ENCODE measurements at regions not wholly inside any gene's neighbourhood (a gene's known extent, or its start where the extent isn't known, plus 50 kb on each side); places are given as distances from the start of the nearest gene placed in this dataset.

DNA sequence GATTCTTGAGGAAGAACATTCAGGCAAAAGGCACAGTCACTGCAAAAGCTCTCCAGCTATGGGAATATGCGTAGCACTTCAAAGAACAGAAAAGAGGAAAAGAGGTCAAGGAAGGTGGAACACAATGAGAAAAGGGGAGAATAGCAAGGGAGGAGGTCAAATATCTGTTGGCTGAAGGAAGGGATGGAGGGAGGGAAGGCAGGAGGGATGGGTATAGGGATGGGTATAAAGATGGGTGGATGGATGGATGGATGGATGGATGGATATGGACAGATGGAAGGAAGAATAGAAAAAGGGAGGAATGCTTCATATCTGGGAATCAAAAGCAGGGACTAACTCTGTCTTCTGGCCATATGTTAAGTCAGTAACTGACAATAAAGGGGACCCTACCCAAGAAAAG is 164.2 kb upstream of the TOP1 start:
- Histone ChIP-seq H3K9me3 (ENCODE audit: control insufficient read depth in 4 of 4, low read length in 3 of 4) (no peaks in the 10 kb centered on the region), H3K4me3 (ENCODE audit: low read depth in 1 of 3, low read length in 3 of 3) (no peak overlapping the region), H3K9ac (ENCODE audit: low read depth in 1 of 2, low read length in 2 of 2) (no peak overlapping the region), H3K36me3 (ENCODE audit: control insufficient read depth in 4 of 4, insufficient read depth in 3 of 4, low read depth in 1 of 4, low read length in 3 of 4) (no peaks in the 10 kb centered on the region), H3K27me3 (ENCODE audit: control insufficient read depth in 4 of 4, insufficient read depth in 4 of 4, low read length in 3 of 4) (no peaks in the 10 kb centered on the region), H3K4me1 (ENCODE audit: control insufficient read depth in 4 of 4, insufficient read depth in 4 of 4, low read length in 3 of 4) (no peaks in the 10 kb centered on the region), H3K27ac (ENCODE audit: low read depth in 1 of 2, low read length in 2 of 2) (no peak overlapping the region)
- DNase-seq (ENCODE audit: low spot score): no peak
- TF ChIP-seq, protein P1, sequence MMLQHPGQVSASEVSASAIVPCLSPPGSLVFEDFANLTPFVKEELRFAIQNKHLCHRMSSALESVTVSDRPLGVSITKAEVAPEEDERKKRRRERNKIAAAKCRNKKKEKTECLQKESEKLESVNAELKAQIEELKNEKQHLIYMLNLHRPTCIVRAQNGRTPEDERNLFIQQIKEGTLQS (IDR thresholded peaks at IDR 0.05): no peak
- TF ChIP-seq JUND (IDR thresholded peaks at IDR 0.05): no peak
- no peak for TF ChIP-seq YY1 (IDR thresholded peaks at IDR 0.05)
- no peak for TF ChIP-seq NR2F2 (IDR thresholded peaks at IDR 0.05)
- TF ChIP-seq RXRA (IDR thresholded peaks at IDR 0.05): no peak
- no peak for TF ChIP-seq TAF1 (conservative IDR thresholded peaks at IDR 0.05)
- TF ChIP-seq HNF4A (conservative IDR thresholded peaks at IDR 0.05): no peak
- no peak for TF ChIP-seq FOXA2 (IDR thresholded peaks at IDR 0.05)
- no peak for TF ChIP-seq HNF4G (IDR thresholded peaks at IDR 0.05)
- TF ChIP-seq, protein P2, sequence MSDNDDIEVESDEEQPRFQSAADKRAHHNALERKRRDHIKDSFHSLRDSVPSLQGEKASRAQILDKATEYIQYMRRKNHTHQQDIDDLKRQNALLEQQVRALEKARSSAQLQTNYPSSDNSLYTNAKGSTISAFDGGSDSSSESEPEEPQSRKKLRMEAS (IDR thresholded peaks at IDR 0.05): no peak
- TF ChIP-seq FOXA1 (IDR thresholded peaks at IDR 0.05): no peak
- TF ChIP-seq, protein P3, sequence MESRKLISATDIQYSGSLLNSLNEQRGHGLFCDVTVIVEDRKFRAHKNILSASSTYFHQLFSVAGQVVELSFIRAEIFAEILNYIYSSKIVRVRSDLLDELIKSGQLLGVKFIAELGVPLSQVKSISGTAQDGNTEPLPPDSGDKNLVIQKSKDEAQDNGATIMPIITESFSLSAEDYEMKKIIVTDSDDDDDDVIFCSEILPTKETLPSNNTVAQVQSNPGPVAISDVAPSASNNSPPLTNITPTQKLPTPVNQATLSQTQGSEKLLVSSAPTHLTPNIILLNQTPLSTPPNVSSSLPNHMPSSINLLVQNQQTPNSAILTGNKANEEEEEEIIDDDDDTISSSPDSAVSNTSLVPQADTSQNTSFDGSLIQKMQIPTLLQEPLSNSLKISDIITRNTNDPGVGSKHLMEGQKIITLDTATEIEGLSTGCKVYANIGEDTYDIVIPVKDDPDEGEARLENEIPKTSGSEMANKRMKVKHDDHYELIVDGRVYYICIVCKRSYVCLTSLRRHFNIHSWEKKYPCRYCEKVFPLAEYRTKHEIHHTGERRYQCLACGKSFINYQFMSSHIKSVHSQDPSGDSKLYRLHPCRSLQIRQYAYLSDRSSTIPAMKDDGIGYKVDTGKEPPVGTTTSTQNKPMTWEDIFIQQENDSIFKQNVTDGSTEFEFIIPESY (IDR thresholded peaks at IDR 0.05): no peak
- TF ChIP-seq SP1 (IDR thresholded peaks at IDR 0.05): no peak
- no peak for TF ChIP-seq EGR1 (IDR thresholded peaks at IDR 0.05; ENCODE audit: low read depth in 2 of 2)
- TF ChIP-seq GABPA (IDR thresholded peaks at IDR 0.05 in 1 of 2, conservative IDR thresholded peaks at IDR 0.05 in 1 of 2): no peak
- TF ChIP-seq, protein P4, sequence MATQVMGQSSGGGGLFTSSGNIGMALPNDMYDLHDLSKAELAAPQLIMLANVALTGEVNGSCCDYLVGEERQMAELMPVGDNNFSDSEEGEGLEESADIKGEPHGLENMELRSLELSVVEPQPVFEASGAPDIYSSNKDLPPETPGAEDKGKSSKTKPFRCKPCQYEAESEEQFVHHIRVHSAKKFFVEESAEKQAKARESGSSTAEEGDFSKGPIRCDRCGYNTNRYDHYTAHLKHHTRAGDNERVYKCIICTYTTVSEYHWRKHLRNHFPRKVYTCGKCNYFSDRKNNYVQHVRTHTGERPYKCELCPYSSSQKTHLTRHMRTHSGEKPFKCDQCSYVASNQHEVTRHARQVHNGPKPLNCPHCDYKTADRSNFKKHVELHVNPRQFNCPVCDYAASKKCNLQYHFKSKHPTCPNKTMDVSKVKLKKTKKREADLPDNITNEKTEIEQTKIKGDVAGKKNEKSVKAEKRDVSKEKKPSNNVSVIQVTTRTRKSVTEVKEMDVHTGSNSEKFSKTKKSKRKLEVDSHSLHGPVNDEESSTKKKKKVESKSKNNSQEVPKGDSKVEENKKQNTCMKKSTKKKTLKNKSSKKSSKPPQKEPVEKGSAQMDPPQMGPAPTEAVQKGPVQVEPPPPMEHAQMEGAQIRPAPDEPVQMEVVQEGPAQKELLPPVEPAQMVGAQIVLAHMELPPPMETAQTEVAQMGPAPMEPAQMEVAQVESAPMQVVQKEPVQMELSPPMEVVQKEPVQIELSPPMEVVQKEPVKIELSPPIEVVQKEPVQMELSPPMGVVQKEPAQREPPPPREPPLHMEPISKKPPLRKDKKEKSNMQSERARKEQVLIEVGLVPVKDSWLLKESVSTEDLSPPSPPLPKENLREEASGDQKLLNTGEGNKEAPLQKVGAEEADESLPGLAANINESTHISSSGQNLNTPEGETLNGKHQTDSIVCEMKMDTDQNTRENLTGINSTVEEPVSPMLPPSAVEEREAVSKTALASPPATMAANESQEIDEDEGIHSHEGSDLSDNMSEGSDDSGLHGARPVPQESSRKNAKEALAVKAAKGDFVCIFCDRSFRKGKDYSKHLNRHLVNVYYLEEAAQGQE (IDR thresholded peaks at IDR 0.05): no peak
- TF ChIP-seq RAD21 (IDR thresholded peaks at IDR 0.05): no peak
- 98% methylated on average over 1 of the region's 1 CpG for WGBS

DNA sequence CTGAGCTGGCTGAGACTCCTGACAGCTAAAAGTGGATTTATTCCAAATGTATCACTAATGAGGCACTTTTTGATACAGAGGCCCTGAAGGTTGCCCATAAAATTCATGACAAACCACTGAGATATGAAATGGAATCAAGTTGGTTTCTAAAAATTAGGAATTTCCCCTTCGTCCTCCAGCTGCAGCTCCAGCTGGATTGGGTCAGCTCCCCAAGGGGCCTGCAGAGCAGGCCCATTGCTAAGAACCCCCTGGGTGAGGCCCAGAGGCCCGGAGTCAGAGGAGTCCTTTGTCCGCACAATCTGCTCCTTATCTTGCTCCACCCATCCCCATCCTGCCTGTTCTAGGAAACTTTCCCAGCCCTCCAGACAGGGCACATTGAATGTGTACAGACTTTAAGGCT is 163.5 kb upstream of the TOP1 start:
- Histone ChIP-seq H3K4me1 (ENCODE audit: control insufficient read depth in 4 of 4, insufficient read depth in 4 of 4, low read length in 3 of 4) (no peaks in the 10 kb centered on the region), H3K27ac (ENCODE audit: low read depth in 1 of 2, low read length in 2 of 2) (no peak overlapping the region), H3K9me3 (ENCODE audit: control insufficient read depth in 4 of 4, low read length in 3 of 4) (no peaks in the 10 kb centered on the region), H3K27me3 (ENCODE audit: control insufficient read depth in 4 of 4, insufficient read depth in 4 of 4, low read length in 3 of 4) (no peaks in the 10 kb centered on the region), H3K9ac (ENCODE audit: low read depth in 1 of 2, low read length in 2 of 2) (no peak overlapping the region), H3K4me3 (ENCODE audit: low read depth in 1 of 3, low read length in 3 of 3) (no peak overlapping the region), H3K36me3 (ENCODE audit: control insufficient read depth in 4 of 4, insufficient read depth in 3 of 4, low read depth in 1 of 4, low read length in 3 of 4) (no peaks in the 10 kb centered on the region)
- TF ChIP-seq GABPA (IDR thresholded peaks at IDR 0.05 in 1 of 2, conservative IDR thresholded peaks at IDR 0.05 in 1 of 2) (no peak), NR2F2 (IDR thresholded peaks at IDR 0.05) (no peak), SP1 (IDR thresholded peaks at IDR 0.05) (no peak), HNF4G (IDR thresholded peaks at IDR 0.05) (no peak), FOXA2 (IDR thresholded peaks at IDR 0.05) (no peak), HNF4A (conservative IDR thresholded peaks at IDR 0.05) (no peak), TAF1 (conservative IDR thresholded peaks at IDR 0.05) (no peak), YY1 (IDR thresholded peaks at IDR 0.05) (no peak), EGR1 (IDR thresholded peaks at IDR 0.05; ENCODE audit: low read depth in 2 of 2) (no peak), FOXA1 (IDR thresholded peaks at IDR 0.05) (no peak)
- TF ChIP-seq, protein P4 (IDR thresholded peaks at IDR 0.05): no peak
- TF ChIP-seq, protein P2 (IDR thresholded peaks at IDR 0.05): no peak
- TF ChIP-seq, protein P5, sequence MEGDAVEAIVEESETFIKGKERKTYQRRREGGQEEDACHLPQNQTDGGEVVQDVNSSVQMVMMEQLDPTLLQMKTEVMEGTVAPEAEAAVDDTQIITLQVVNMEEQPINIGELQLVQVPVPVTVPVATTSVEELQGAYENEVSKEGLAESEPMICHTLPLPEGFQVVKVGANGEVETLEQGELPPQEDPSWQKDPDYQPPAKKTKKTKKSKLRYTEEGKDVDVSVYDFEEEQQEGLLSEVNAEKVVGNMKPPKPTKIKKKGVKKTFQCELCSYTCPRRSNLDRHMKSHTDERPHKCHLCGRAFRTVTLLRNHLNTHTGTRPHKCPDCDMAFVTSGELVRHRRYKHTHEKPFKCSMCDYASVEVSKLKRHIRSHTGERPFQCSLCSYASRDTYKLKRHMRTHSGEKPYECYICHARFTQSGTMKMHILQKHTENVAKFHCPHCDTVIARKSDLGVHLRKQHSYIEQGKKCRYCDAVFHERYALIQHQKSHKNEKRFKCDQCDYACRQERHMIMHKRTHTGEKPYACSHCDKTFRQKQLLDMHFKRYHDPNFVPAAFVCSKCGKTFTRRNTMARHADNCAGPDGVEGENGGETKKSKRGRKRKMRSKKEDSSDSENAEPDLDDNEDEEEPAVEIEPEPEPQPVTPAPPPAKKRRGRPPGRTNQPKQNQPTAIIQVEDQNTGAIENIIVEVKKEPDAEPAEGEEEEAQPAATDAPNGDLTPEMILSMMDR (IDR thresholded peaks at IDR 0.05; ENCODE audit: low read depth, low read length, missing input control): no peak
- 82% methylated on average over 3 of the region's 3 CpGs for WGBS
- no peak for DNase-seq (ENCODE audit: low spot score)
